ENCODE measurements at regions not wholly inside any gene's neighbourhood (a gene's known extent, or its start where the extent isn't known, plus 50 kb on each side); places are given as distances from the start of the nearest gene placed in this dataset.

DNA sequence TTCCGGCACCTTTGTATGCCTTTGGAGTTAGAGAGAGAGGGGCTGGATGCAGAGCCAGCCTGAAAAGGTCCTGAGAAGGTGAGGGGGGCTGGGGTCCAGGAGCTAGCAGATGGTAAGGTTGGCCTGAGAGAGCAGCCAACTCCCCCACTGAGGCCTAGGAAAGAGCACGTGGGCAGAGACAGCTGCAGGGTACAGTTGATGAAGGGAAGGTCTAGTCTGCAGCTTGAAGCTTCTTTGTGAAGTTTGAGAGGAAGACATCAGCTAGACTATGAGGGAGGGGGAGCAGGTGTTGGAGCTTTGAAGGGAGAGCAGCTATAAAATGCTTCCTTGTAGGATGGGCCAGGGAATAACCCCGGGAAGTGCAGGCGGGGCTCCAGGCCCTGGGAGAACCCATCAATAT, 289.3 kb upstream of the AMIGO2 start:
- TF ChIP-seq, protein P1, sequence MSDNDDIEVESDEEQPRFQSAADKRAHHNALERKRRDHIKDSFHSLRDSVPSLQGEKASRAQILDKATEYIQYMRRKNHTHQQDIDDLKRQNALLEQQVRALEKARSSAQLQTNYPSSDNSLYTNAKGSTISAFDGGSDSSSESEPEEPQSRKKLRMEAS (IDR thresholded peaks at IDR 0.05; ENCODE audit: low read depth, low read length) = peak; percentile 31; the same call in 1 of the 2 replicates
- no peak for TF ChIP-seq POLR2A (IDR thresholded peaks at IDR 0.05; ENCODE audit: extremely low read depth, insufficient read length)

All from NB4 (cell line).